ENCODE measurements at regions not wholly inside any gene's neighbourhood (a gene's known extent, or its start where the extent isn't known, plus 50 kb on each side); places are given as distances from the start of the nearest gene placed in this dataset.
"Not testable (repeated sequence)": the region's sequence is repeated elsewhere in the genome, so short reads cannot be mapped to it uniquely, and the experiment has no call there.

DNA sequence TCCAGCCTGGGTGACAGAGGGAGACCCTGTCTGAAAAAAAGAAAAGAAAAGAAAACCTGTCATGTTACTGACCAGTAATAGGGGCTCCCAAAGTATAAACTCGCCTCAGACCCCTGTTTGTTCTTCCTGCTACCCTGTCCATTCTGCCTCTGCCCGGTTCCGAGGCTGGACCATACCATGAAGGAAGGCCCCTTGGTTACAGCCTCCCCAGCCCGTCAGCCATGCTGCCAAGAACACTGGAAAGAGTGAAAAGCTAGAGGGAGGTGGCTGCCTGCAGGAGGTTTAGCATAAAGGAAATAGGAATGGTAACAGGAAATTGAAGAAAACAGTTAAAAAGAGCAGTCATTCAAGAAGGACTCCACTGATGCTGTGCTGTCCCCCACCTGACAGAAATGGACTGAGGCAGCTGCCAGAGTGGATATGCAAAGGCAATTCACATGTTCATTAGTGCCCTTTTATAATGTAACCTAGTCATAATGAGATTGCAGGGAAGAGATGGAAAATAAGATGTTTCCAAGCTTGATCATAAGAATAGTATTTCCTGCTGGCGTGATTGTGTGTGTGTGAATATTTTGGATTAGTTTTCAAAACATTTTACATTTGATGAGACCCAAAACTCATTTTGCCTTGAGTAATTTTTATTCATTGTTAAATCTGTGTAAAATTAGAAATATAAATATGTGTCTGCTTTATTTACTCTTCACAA lies 102.6 kb downstream of the GOSR1 start:
- DNase-seq, result no peak

DNA sequence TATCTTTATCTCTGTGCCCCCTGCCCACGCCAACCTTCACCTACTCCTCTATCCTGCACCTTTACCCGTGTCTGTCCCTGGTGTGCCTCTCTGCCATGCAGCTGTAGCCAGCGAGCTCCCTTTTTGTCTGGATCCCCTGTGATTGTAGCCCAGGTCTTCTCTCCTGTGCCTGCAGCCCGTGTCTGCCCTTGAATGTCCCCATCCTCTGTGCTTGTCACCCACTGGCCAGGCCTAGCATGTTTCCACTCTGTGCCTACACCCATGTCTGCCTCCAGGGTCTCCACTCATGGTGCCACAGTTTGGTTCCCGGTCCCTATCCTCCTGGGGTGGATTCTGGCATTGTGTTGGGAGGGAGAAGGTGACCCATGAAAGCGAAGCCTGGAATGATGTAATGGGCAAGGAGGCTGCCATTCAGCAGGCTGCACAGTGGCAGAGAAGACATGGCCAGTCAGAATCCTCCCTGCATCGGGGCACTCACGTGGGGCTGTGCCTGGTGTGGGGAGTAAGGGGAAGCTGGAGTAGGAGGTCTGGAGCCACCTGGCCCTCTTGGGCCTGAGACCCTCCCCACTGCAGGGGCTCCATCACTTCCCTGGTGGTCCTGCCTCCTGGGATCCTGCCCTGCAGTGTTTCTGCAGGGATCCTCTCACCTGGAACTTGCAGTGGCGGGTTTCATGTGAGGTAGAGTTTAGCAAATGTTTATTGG lies 101.0 kb downstream of the GOSR1 start:
- DNase-seq, result not testable (repeated sequence)

Measured in COR-L47 (cell line).